ENCODE measurements at regions not wholly inside any gene's neighbourhood (a gene's known extent, or its start where the extent isn't known, plus 50 kb on each side); places are given as distances from the start of the nearest gene placed in this dataset.
"Not testable (repeated sequence)": the region's sequence is repeated elsewhere in the genome, so short reads cannot be mapped to it uniquely, and the experiment has no call there.

- intact Hi-C loops (cut with micrococcal nuclease), result no loop called here
Observed at GRCh38 chr18:73331212-73331772, 463.5 kb upstream of the NETO1 start.

DNA sequence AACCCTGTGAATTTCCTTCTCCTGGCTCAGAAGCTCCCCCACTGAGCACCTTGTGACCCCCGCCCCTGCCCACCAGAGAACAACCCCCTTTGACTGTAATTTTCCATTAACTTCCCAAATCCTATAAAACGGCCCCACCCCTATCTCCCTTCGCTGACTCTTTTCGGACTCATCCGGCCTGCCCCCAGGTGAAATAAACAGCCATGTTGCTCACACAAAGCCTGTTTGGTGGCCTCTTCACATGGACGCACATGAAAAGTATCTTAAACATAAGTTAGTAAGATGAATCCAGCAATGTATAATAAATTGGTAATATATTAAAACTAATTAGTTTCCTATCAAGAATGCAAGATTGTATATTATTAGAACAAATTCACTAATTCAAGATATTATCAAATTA is 462.3 kb upstream of the NETO1 start:
- intact Hi-C loops (cut with micrococcal nuclease), result not testable (repeated sequence)

DNA sequence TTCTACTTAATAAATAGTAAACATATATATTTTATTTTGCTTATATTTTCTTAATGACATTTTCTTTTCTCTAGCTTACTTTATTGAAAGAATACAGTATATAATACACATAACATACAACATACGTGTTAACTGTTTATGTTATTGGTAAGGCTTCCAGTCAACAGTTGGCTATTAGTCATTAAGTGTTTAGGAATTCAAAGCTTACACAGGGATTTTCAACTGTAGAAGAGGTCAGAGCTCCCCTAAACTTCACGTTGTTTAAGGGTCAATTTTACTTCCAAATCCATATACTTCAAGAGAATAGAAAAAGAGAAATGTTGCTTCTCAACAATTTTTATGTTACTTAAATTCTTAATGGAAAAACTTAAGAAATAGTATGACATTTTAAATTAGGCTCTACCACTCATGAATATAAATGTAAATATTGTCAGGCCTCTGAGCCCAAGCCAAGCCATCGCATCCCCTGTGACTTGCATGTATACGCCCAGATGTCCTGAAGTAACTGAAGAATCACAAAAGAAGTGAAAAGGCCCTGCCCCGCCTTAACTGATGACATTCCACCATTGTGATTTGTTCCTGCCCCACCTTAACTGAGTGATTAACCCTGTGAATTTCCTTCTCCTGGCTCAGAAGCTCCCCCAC is 456.5 kb upstream of the NETO1 start:
- intact Hi-C loops (cut with micrococcal nuclease), result not testable (repeated sequence)

DNA sequence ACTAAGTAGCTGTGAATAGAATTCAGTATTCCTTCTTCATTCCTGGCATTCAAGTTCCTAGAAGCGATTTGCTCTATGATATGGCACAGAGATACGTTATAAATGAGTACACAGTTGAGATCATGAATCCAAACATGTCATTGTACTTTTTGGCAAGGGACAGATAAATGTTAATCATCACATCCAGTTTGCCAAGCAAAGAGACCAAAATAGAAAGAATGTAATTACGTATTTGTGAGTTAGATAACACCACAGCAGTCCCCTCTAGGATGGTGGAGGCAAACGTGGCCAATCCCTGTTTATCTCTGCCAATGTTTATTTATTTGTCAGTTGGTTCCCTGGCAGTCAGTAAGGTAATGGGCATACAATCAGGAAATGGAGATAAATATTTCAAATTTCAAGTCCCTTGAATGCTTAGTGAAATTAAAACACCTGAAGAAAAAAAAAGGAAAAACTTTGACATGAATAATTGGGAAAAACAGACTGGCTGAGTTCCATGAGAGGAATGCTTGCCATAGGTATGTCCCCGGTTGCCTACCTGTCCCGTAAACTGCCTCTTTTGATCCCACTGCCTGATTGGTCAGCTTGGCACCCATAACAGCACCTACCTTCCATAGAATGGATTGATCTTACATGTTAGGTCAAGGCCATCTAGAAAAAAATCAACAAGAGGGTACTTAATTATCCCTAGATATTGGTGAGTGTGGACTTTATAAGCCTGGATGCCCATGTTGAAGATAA is 451.1 kb upstream of the NETO1 start:
- intact Hi-C loops (cut with micrococcal nuclease), result no loop called here

- intact Hi-C loops (cut with micrococcal nuclease), result no loop called here
Observed at GRCh38 chr18:73316513-73316912, 448.7 kb upstream of the NETO1 start.

GRCh38 chr18:73315381-73315780 is 447.6 kb upstream of the NETO1 start:
- intact Hi-C loops (cut with micrococcal nuclease), result no loop called here

GRCh38 chr18:73313476-73313875 is 445.7 kb upstream of the NETO1 start:
- intact Hi-C loops (cut with micrococcal nuclease), result no loop called here

DNA sequence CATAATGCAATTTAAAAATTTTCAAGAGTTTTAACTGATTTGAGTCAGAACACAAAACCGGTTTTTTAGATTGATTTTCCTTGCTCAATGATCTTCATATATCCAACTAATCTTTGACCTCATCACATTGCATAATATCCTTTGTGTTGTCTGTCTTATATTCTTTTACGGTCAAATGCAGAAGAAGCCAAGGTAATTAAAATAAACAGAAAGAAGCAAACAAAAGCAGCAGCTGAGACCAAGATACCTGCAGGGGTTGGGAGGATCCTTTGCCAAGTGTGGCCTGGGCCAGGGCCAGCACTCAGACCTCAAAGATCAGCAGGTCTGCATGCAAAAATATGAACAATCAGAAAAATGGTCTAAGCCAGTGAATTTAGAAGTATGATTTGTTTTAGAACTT is 428.9 kb upstream of the NETO1 start:
- intact Hi-C loops (cut with micrococcal nuclease), result no loop called here

- intact Hi-C loops (cut with micrococcal nuclease), result no loop called here
Observed at GRCh38 chr18:73292156-73292555, 424.4 kb upstream of the NETO1 start.

GRCh38 chr18:73288813-73289212 is 421.0 kb upstream of the NETO1 start:
- intact Hi-C loops (cut with micrococcal nuclease), result no loop called here

- intact Hi-C loops (cut with micrococcal nuclease), result no loop called here
Observed at GRCh38 chr18:73286584-73286983, 418.8 kb upstream of the NETO1 start.

DNA sequence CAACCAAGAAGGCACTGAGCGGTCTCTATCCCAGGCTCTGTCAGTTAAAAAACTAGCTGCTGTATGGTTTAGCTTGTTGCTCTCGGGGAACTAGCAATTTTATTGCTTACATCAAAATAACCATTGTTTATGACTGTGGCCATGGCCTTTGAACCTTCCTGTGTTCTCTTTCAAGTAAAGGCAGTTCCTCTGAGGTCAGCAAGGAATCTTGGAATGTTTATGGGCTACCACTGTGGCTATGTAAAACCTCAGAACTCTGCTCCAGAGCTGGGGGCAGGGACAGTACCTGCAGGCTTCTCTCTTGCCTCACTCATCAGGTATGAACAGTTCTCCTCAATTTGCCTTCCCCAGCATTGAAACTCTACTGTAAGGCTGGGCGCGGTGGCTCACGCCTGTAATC is 416.0 kb upstream of the NETO1 start:
- intact Hi-C loops (cut with micrococcal nuclease), result no loop called here

GRCh38 chr18:73283032-73283431 is 415.2 kb upstream of the NETO1 start:
- intact Hi-C loops (cut with micrococcal nuclease), result no loop called here

DNA sequence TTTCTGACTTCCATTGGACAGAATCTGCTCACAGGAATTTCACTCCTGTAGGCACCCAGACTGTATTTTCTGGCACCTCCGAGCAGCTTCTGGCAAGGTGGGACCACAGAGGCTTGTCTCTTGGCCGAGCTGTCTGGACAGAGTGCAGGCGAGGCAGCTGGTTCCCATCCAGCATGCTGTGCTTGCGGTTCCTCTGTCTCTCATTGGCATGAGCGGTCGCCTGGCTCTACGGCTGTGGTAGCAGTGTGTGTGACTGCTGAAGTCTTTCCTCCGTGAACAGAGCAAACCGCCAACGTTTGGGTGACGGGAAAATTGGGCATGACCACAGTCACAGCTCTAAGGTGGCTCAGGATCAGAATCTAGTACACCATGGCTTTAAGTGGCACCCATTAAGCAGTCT is 411.7 kb upstream of the NETO1 start:
- intact Hi-C loops (cut with micrococcal nuclease), result no loop called here

GRCh38 chr18:73274812-73275621 is 407.2 kb upstream of the NETO1 start:
- intact Hi-C loops (cut with micrococcal nuclease), result no loop called here

- intact Hi-C loops (cut with micrococcal nuclease), result no loop called here
Observed at GRCh38 chr18:73270920-73271634, 403.3 kb upstream of the NETO1 start.

DNA sequence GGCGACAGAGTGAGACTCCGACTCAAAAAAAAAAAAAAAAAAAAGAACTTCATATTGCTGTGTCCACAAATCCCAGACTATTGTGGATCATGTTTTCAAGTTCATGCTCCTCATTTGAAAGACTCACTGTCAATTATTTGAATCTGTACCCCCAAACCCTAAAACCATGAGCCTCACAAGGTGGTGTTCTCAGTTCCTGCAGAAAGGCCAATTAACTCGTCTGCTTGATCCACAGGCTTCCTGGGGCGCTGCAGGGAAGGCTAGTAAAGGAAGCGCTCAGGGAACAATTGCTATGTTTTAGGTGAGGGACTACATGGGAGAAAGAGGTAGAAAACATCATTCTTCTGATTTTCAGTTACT is 396.8 kb upstream of the NETO1 start:
- intact Hi-C loops (cut with micrococcal nuclease), result no loop called here

DNA sequence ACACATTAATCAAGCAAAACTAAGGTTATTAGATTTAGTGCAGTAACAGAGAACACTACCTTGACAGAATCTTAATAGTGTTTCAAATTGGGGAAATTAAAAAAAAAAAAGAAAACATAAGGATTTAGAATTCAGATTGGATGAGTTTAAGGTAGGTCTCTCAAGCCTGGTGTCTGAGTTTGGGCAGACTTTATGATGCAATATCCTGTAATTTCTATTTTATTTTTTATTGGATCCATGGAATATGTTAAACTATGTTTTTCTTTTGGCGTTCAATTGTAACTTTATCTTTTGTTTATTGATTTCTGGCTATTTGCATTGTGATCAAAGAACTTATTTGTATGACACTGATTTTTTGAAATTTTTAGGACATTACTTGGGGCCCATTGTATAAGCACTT is 394.1 kb upstream of the NETO1 start:
- intact Hi-C loops (cut with micrococcal nuclease), result no loop called here

GRCh38 chr18:73261243-73261642 is 393.5 kb upstream of the NETO1 start:
- intact Hi-C loops (cut with micrococcal nuclease), result no loop called here

GRCh38 chr18:73258375-73259087 is 390.7 kb upstream of the NETO1 start:
- intact Hi-C loops (cut with micrococcal nuclease), result no loop called here

DNA sequence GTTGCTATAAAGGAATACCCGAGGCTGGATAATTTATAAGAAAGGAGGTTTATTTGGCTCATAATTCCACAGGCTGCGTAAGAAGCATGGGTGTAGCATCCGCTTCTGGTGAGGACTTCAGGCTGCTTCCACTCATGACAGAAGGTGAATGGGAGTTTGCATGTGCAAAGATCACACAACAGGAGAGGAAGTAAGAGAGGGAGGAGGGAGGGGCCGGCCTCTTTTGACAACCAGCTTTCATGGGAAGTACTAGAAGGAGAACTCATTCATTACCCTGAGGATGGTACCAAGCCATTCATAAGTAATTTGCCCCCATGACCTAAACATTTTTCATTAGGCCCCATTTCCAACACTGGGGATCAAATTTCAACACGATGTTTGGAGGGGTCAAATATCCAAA is 386.8 kb upstream of the NETO1 start:
- intact Hi-C loops (cut with micrococcal nuclease), result no loop called here
